ENCODE measurements at regions not wholly inside any gene's neighbourhood (a gene's known extent, or its start where the extent isn't known, plus 50 kb on each side); places are given as distances from the start of the nearest gene placed in this dataset.

- TF ChIP-seq PBX2 (CRISPR knock-in tag; IDR thresholded peaks at IDR 0.05; ENCODE audit: low read depth): no peak
- TF ChIP-seq PBX2 (tag; conservative IDR thresholded peaks at IDR 0.05; ENCODE audit: low read depth): 0 out of 2 replicates have a peak, but pooled peaks have one; percentile 24
- no peak for TF ChIP-seq RHOXF2B (CRISPR knock-in tag; conservative IDR thresholded peaks at IDR 0.05)
- TF ChIP-seq PRPF4 (IDR thresholded peaks at IDR 0.05; ENCODE audit: insufficient read depth, low read depth, low read length, poor library complexity, severe bottlenecking): no peak
- no peak for TF ChIP-seq TRIM25 (IDR thresholded peaks at IDR 0.05; ENCODE audit: borderline replicate concordance)
- TF ChIP-seq DDX20 (tag; IDR thresholded peaks at IDR 0.05; ENCODE audit: low read depth): no peak
- no peak for TF ChIP-seq E2F8 (IDR thresholded peaks at IDR 0.05; ENCODE audit: low read depth, partially characterized antibody)
- TF ChIP-seq NFXL1 (CRISPR knock-in tag; IDR thresholded peaks at IDR 0.05): no peak
- no peak for TF ChIP-seq MTA2 (IDR thresholded peaks at IDR 0.05; ENCODE audit: low read depth)
- TF ChIP-seq CHD4 (IDR thresholded peaks at IDR 0.05; ENCODE audit: insufficient read depth, insufficient replicate concordance, low read depth, low read length, poor library complexity, severe bottlenecking): no peak
- TF ChIP-seq ATF3 (IDR thresholded peaks at IDR 0.05): peak; percentile 77
- TF ChIP-seq ATF3 (CRISPR knock-in tag; conservative IDR thresholded peaks at IDR 0.05): no peak
- TF ChIP-seq NELFE (IDR thresholded peaks at IDR 0.05; ENCODE audit: insufficient read depth, insufficient read length): no peak
- no peak for TF ChIP-seq FOXO4 (CRISPR knock-in tag; IDR thresholded peaks at IDR 0.05)
- TF ChIP-seq RAD51 (IDR thresholded peaks at IDR 0.05; ENCODE audit: borderline replicate concordance, low read depth): no peak
- TF ChIP-seq ZNF347 (CRISPR knock-in tag; IDR thresholded peaks at IDR 0.05; ENCODE audit: low read depth): no peak
Measured at GRCh38 chr12:131217024-131217586, 263.4 kb downstream of the ADGRD1 start (continued).
